IMR-90 (cell line): ENCODE measurements at regions not wholly inside any gene's neighbourhood (a gene's known extent, or its start where the extent isn't known, plus 50 kb on each side); places are given as distances from the start of the nearest gene placed in this dataset.

Source experiments
- ATAC-seq: fragments of 200-7000 bp; cut with Tn5 transposase; 2 replicates; pipeline ENCODE4 v1.9.1; 2020; ENCODE audit warnings: low read depth, mild to moderate bottlenecking, moderate library complexity
- BruUV-seq: library from RNA; stranded (reverse); fragments of 400-500 nt; replicated peaks from 2 replicates; lab custom pipeline; 2021; lab: Mats Ljungman, UMichigan
- CTCF ChIA-PET: fragments of 300-600 bp; formaldehyde crosslinking; extraction: SDS; loops from one replicate; lab custom pipeline; 2021; ENCODE audit warnings: antibody characterized with exemption; lab: Yijun Ruan, JAX
- POLR2A ChIA-PET: fragments of 300-600 bp; sonication (Branson Sonifier 250); formaldehyde crosslinking; loops from one replicate; lab custom pipeline; 2022; ENCODE audit warnings: antibody characterized with exemption; ENCODE audit not compliant: unreplicated experiment; lab: Charles Lee
- DNase-seq: peaks from one replicate; pipeline ENCODE4 v3.0.0; 2013
- H2AFZ ChIP-seq: replicated peaks from 2 replicates; pipeline ENCODE3; 2013; ENCODE audit warnings: low read length, mild to moderate bottlenecking; ENCODE audit not compliant: poor library complexity
- H2AK5ac ChIP-seq: 2 replicates; pipeline ENCODE4 v1.6.1; 2013; ENCODE audit warnings: low read depth, low read length, inconsistent platforms
- H2AK9ac ChIP-seq: replicated peaks from 2 replicates; pipeline ENCODE3; 2013; ENCODE audit warnings: mild to moderate bottlenecking, low read depth, low read length, moderate library complexity; ENCODE audit not compliant: poor library complexity
- H2BK120ac ChIP-seq: 2 replicates; pipeline ENCODE4 v1.6.1; 2013; ENCODE audit warnings: low read depth, low read length, inconsistent platforms
- H2BK15ac ChIP-seq: 3 replicates; pipeline ENCODE4 v1.6.1; 2013; ENCODE audit warnings: low read depth, low read length, inconsistent platforms
- H2BK20ac ChIP-seq: 2 replicates; pipeline ENCODE4 v1.6.1; 2013; ENCODE audit warnings: low read depth, mild to moderate bottlenecking, inconsistent platforms, low read length, moderate library complexity
- H2BK5ac ChIP-seq: 2 replicates; pipeline ENCODE4 v1.6.1; 2013; ENCODE audit warnings: mild to moderate bottlenecking, low read depth, low read length, inconsistent platforms; ENCODE audit not compliant: poor library complexity, severe bottlenecking
- H3K14ac ChIP-seq: replicated peaks from 2 replicates; pipeline ENCODE4 v1.6.1; 2013; ENCODE audit warnings: low read depth, low read length, inconsistent platforms
- H3K18ac ChIP-seq: 2 replicates; pipeline ENCODE4 v1.6.1; 2013; ENCODE audit warnings: low read depth, low read length, control low read depth
- H3K23ac ChIP-seq: 2 replicates; pipeline ENCODE4 v1.6.1; 2013; ENCODE audit warnings: low read depth, low read length, inconsistent platforms
- H3K27ac ChIP-seq: 2 replicates; pipeline ENCODE4 v1.5.1; 2013; ENCODE audit warnings: mild to moderate bottlenecking, control low read depth, low read length; ENCODE audit not compliant: insufficient read depth
- H3K27me3 ChIP-seq: 2 replicates; pipeline ENCODE4 v1.6.1; 2013; ENCODE audit warnings: low read length; ENCODE audit not compliant: control insufficient read depth, insufficient read depth
- H3K36me3 ChIP-seq: 2 replicates; pipeline ENCODE4 v1.6.1; 2013; ENCODE audit warnings: low read length, mixed read lengths; ENCODE audit not compliant: control insufficient read depth, insufficient read depth
- H3K4ac ChIP-seq: 2 replicates; pipeline ENCODE4 v1.6.1; 2013; ENCODE audit warnings: low read depth, low read length, inconsistent platforms
- H3K4me1 ChIP-seq: 2 replicates; pipeline ENCODE4 v1.6.1; 2013; ENCODE audit warnings: low read length, mixed read lengths; ENCODE audit not compliant: control insufficient read depth, insufficient read depth
- H3K4me2 ChIP-seq: 2 replicates; pipeline ENCODE4 v1.6.1; 2013; ENCODE audit warnings: low read depth, mild to moderate bottlenecking, control low read depth, low read length, moderate library complexity
- H3K4me3 ChIP-seq: 2 replicates; pipeline ENCODE4 v1.5.1; 2013; ENCODE audit warnings: low read depth, mild to moderate bottlenecking, control low read depth, low read length, moderate library complexity; ENCODE audit not compliant: insufficient read depth
- H3K56ac ChIP-seq: 2 replicates; pipeline ENCODE4 v1.6.1; 2013; ENCODE audit warnings: low read length, inconsistent platforms; ENCODE audit not compliant: insufficient read depth; ENCODE audit errors: extremely low read depth
- H3K79me1 ChIP-seq, 2 experiments: 2 replicates each; pipeline ENCODE4 v1.6.1; 2013; ENCODE audit warnings: low read length in 2 of 2, inconsistent platforms in 1 of 2, low read depth in 1 of 2
- H3K9ac ChIP-seq: 2 replicates; pipeline ENCODE4 v1.6.1; 2013; ENCODE audit warnings: low read depth, low read length, control low read depth
- H3K9me1 ChIP-seq: 2 replicates; pipeline ENCODE4 v1.6.1; 2013; ENCODE audit warnings: low read length, inconsistent platforms; ENCODE audit not compliant: insufficient read depth
- H3K9me3 ChIP-seq: 2 replicates; pipeline ENCODE4 v1.6.1; 2013; ENCODE audit warnings: low read length; ENCODE audit not compliant: control insufficient read depth, insufficient read depth
- H4K20me1 ChIP-seq: 2 replicates; pipeline ENCODE4 v1.6.1; 2013; ENCODE audit warnings: low read length, inconsistent platforms; ENCODE audit not compliant: insufficient read depth
- H4K5ac ChIP-seq: 2 replicates; pipeline ENCODE4 v1.6.1; 2013; ENCODE audit warnings: mild to moderate bottlenecking, low read depth, low read length, control low read depth
- H4K8ac ChIP-seq, 2 experiments: 2 replicates each; pipeline ENCODE4 v1.6.1; 2013; ENCODE audit warnings: low read depth in 2 of 2, low read length in 2 of 2, control low read depth in 1 of 2, inconsistent platforms in 1 of 2
- H4K91ac ChIP-seq: 2 replicates; pipeline ENCODE4 v1.6.1; 2013; ENCODE audit warnings: low read depth, low read length, inconsistent platforms; ENCODE audit not compliant: insufficient read depth
- CHD1 ChIP-seq: IDR thresholded peaks from 2 replicates; pipeline ENCODE4 v1.6.1; 2012; ENCODE audit warnings: low read depth, low read length, improper control_type of control experiment
- ELK1 ChIP-seq: fragments of 150-350 bp; IDR thresholded peaks from 2 replicates; pipeline ENCODE4 v1.6.1; 2016; ENCODE audit warnings: low read depth, mild to moderate bottlenecking, low read length, moderate library complexity, borderline replicate concordance
- SMC3 ChIP-seq: fragments of 150-350 bp; IDR thresholded peaks from 2 replicates; pipeline ENCODE4 v1.6.1; 2016; ENCODE audit warnings: low read depth, mild to moderate bottlenecking, antibody characterized with exemption, low read length, moderate library complexity
- WGBS, 2 experiments: methylation state at CpG; one replicate each; pipeline versions ENCODE4 v1.1.5 to v1.1.7; 2013; ENCODE audit warnings: missing lambda C conversion rate in 2 of 2; ENCODE audit not compliant: insufficient read length in 1 of 2; ENCODE audit errors: extremely low coverage in 2 of 2; 5-methylcytosine and 5-hydroxymethylcytosine counted together
- dilution Hi-C: fragments of 300-500 bp; cut with HindIII; formaldehyde crosslinking; loops from one replicate; pipeline ENCODE4 v1.14.3; 2018; ENCODE audit warnings: low sequenced_read_pairs; ENCODE audit not compliant: unreplicated experiment
- in situ Hi-C: fragments of 300-500 bp; cut with MboI; formaldehyde crosslinking; loops from 3 replicates; pipeline ENCODE4 v1.14.3; 2019; ENCODE audit warnings: low sequenced_read_pairs, inconsistent platforms, mixed read lengths
- intact Hi-C: fragments of 100-400 bp; cut with micrococcal nuclease; formaldehyde crosslinking; loops from 2 replicates; pipeline ENCODE4 v1.10.0; 2022
- TF ChIP-seq, protein P1 (sequence below): conservative IDR thresholded peaks from 2 replicates; pipeline ENCODE4 v1.5.1; 2012; ENCODE audit warnings: mild to moderate bottlenecking, low read depth, low read length, improper control_type of control experiment

GRCh38 chr4:185889585-185889984 is 77.6 kb upstream of the SORBS2 start:
- peaks cover 5% of the 10 kb centered on the region for H3K9me3 ChIP-seq
- BruUV-seq: no TSS peak
- intact Hi-C loops (no loop called here), in situ Hi-C loops (no loop called here), dilution Hi-C loops (no loop called here)
- no peaks in the 10 kb centered on the region for H3K79me1 ChIP-seq
- H3K23ac ChIP-seq: no peak overlapping the region
- H3K14ac ChIP-seq: no peak overlapping the region
- no peak overlapping the region for H4K91ac ChIP-seq
- H2BK15ac ChIP-seq: no peak overlapping the region
- no peak overlapping the region for H3K18ac ChIP-seq
- H3K9me1 ChIP-seq: no peaks in the 10 kb centered on the region
- ChIA-PET CTCF (no interaction called here), POLR2A (no interaction called here)
- no peak for ATAC-seq
- no peak overlapping the region for H3K4me2 ChIP-seq
- H3K9ac ChIP-seq: no peak overlapping the region
- H2BK120ac ChIP-seq: no peak overlapping the region
- TF ChIP-seq SMC3 (no peak), CHD1 (no peak), ELK1 (no peak)
- TF ChIP-seq, protein P1, sequence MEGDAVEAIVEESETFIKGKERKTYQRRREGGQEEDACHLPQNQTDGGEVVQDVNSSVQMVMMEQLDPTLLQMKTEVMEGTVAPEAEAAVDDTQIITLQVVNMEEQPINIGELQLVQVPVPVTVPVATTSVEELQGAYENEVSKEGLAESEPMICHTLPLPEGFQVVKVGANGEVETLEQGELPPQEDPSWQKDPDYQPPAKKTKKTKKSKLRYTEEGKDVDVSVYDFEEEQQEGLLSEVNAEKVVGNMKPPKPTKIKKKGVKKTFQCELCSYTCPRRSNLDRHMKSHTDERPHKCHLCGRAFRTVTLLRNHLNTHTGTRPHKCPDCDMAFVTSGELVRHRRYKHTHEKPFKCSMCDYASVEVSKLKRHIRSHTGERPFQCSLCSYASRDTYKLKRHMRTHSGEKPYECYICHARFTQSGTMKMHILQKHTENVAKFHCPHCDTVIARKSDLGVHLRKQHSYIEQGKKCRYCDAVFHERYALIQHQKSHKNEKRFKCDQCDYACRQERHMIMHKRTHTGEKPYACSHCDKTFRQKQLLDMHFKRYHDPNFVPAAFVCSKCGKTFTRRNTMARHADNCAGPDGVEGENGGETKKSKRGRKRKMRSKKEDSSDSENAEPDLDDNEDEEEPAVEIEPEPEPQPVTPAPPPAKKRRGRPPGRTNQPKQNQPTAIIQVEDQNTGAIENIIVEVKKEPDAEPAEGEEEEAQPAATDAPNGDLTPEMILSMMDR: no peak
- no peak overlapping the region for H3K56ac ChIP-seq
- no peaks in the 10 kb centered on the region for H4K20me1 ChIP-seq
- no peaks in the 10 kb centered on the region for H3K36me3 ChIP-seq
- no peak overlapping the region for H2BK20ac ChIP-seq
- H3K4me1 ChIP-seq: no peaks in the 10 kb centered on the region
- H2AK5ac ChIP-seq: no peak overlapping the region
- peaks cover 22% of the 10 kb centered on the region for H3K27me3 ChIP-seq
- H3K4ac ChIP-seq: no peak overlapping the region
- no peak overlapping the region for H2BK5ac ChIP-seq
- H4K5ac ChIP-seq: no peak overlapping the region
- H2AK9ac ChIP-seq: no peak overlapping the region
- no peak overlapping the region for H3K4me3 ChIP-seq
- WGBS, 2 experiments: no CpG with 5 or more reads among the region's 4 CpGs
- no peak overlapping the region for H2AFZ ChIP-seq
- no peak overlapping the region for H3K27ac ChIP-seq
- no peak for DNase-seq
- H4K8ac ChIP-seq: no peak overlapping the region
